OCI-M1 (cell line): ENCODE measurements at regions not wholly inside any gene's neighbourhood (a gene's known extent, or its start where the extent isn't known, plus 50 kb on each side); places are given as distances from the start of the nearest gene placed in this dataset.
A peak's percentile ranks its signal among the peaks of the same experiment; 100 is the strongest.

Experiments used
- DNase-seq: peaks from one replicate; lab custom pipeline; 2025; lab: John Stamatoyannopoulos, UW

- no peak for DNase-seq
Observed at GRCh38 chr5:135234666-135235401, 164.2 kb downstream of the MACROH2A1 start.

GRCh38 chr5:135234242-135234641 is 164.8 kb downstream of the MACROH2A1 start:
- no peak for DNase-seq

- DNase-seq: no peak
Observed at GRCh38 chr5:135233477-135233876, 165.6 kb downstream of the MACROH2A1 start.

- DNase-seq: no peak
Observed at GRCh38 chr5:135232958-135233357, 166.1 kb downstream of the MACROH2A1 start.

GRCh38 chr5:135231289-135231688 is 167.7 kb downstream of the MACROH2A1 start:
- no peak for DNase-seq

- DNase-seq: peak; percentile 8
Observed at GRCh38 chr5:135230251-135230925, 168.6 kb downstream of the MACROH2A1 start.

- DNase-seq: no peak
Observed at GRCh38 chr5:135229679-135230132, 169.3 kb downstream of the MACROH2A1 start.

GRCh38 chr5:135229122-135229521 is 169.9 kb downstream of the MACROH2A1 start:
- DNase-seq: no peak

GRCh38 chr5:135228222-135228621 is 170.8 kb downstream of the MACROH2A1 start:
- no peak for DNase-seq

- no peak for DNase-seq
Observed at GRCh38 chr5:135227064-135228022, 171.7 kb downstream of the MACROH2A1 start.

GRCh38 chr5:135225856-135226560 is 173.0 kb downstream of the MACROH2A1 start:
- DNase-seq: no peak

GRCh38 chr5:135223891-135224625 is 175.0 kb downstream of the MACROH2A1 start:
- peak; percentile 66 for DNase-seq

GRCh38 chr5:135223404-135223803 is 175.6 kb downstream of the MACROH2A1 start:
- DNase-seq: no peak

- DNase-seq: no peak
Observed at GRCh38 chr5:135222771-135223170, 176.3 kb downstream of the MACROH2A1 start.

- DNase-seq: no peak
Observed at GRCh38 chr5:135222171-135222681, 176.8 kb downstream of the MACROH2A1 start.

GRCh38 chr5:135221696-135222095 is 177.3 kb downstream of the MACROH2A1 start:
- DNase-seq: no peak

GRCh38 chr5:135221187-135221473 is 177.9 kb downstream of the MACROH2A1 start:
- DNase-seq: no peak

GRCh38 chr5:135220394-135221186 is 178.4 kb downstream of the MACROH2A1 start:
- DNase-seq: no peak

GRCh38 chr5:135219868-135220267 is 179.2 kb downstream of the MACROH2A1 start:
- no peak for DNase-seq
